GM12878 (cell line): ENCODE measurements at regions not wholly inside any gene's neighbourhood (a gene's known extent, or its start where the extent isn't known, plus 50 kb on each side); places are given as distances from the start of the nearest gene placed in this dataset.

Experiments used
- ATAC-seq: fragments of 200-7000 bp; cut with Tn5 transposase; 3 replicates; pipeline ENCODE4 v1.9.1; 2020; ENCODE audit warnings: mild to moderate bottlenecking, moderate library complexity
- BruUV-seq: library from RNA; stranded (reverse); fragments of 400-500 nt; replicated peaks from 2 replicates; lab custom pipeline; 2021; lab: Mats Ljungman, UMichigan
- CTCF ChIA-PET: fragments of 300-600 bp; sonication (Branson Sonifier 250); formaldehyde crosslinking; extraction: SDS; loops from one replicate; lab custom pipeline; 2021; ENCODE audit warnings: inconsistent platforms; lab: Yijun Ruan, JAX
- POLR2A ChIA-PET: fragments of 350-600 bp; formaldehyde crosslinking; extraction: SDS; loops from one replicate; lab custom pipeline; 2021; ENCODE audit warnings: inconsistent platforms; lab: Charles Lee
- RAD21 ChIA-PET: fragments of 300-600 bp; sonication (Branson Sonifier 250); formaldehyde crosslinking; loops from one replicate; lab custom pipeline; 2023; ENCODE audit warnings: antibody characterized with exemption; ENCODE audit not compliant: unreplicated experiment; lab: Charles Lee
- SMC1A ChIA-PET: fragments of 300-600 bp; sonication (Branson Sonifier 250); formaldehyde crosslinking; loops from one replicate; lab custom pipeline; 2023; ENCODE audit not compliant: unreplicated experiment, uncharacterized antibody; lab: Charles Lee
- DNase-seq: peaks from one replicate; pipeline ENCODE4 v3.0.0-alpha.2; 2011; ENCODE audit warnings: low read depth, low spot score
- FAIRE-seq: peaks from 3 replicates; lab custom pipeline; 2011; peaks lifted over from hg19 to GRCh38; lab: Jason Lieb, UNC
- H2AFZ ChIP-seq: 2 replicates; pipeline ENCODE4 v1.6.0; 2011; ENCODE audit warnings: low read depth, low read length, control low read depth; ENCODE audit not compliant: control insufficient read depth
- H3K27ac ChIP-seq: 2 replicates; pipeline ENCODE4 v1.5.1; 2011; ENCODE audit warnings: control low read depth; ENCODE audit not compliant: control insufficient read depth, insufficient read depth
- H3K27me3 ChIP-seq, 2 experiments: replicated peaks in 1 of 2; 2 replicates each; pipeline versions ENCODE4 v1.6.0 to v1.6.1; 2011; ENCODE audit warnings: low read length in 1 of 2; ENCODE audit not compliant: control insufficient read depth in 2 of 2, insufficient read depth in 2 of 2
- H3K36me3 ChIP-seq, 2 experiments: 2 replicates each; pipeline ENCODE4 v1.5.1; 2011; ENCODE audit warnings: low read length in 1 of 2; ENCODE audit not compliant: control insufficient read depth in 2 of 2, insufficient read depth in 2 of 2
- H3K4me1 ChIP-seq: 2 replicates; pipeline ENCODE4 v1.6.1; 2011; ENCODE audit warnings: mild to moderate bottlenecking, low read length, moderate library complexity, mixed read lengths; ENCODE audit not compliant: control insufficient read depth, insufficient read depth
- H3K4me2 ChIP-seq: 2 replicates; pipeline ENCODE4 v1.6.0; 2011; ENCODE audit warnings: control low read depth; ENCODE audit not compliant: control insufficient read depth, insufficient read depth
- H3K4me3 ChIP-seq: fragments of 200-600 bp; sonication (generic); 2 replicates; pipeline ENCODE4 v1.5.1; 2016
- H3K79me2 ChIP-seq: 2 replicates; pipeline ENCODE4 v1.6.0; 2011; ENCODE audit warnings: low read length; ENCODE audit not compliant: control insufficient read depth, insufficient read depth
- H3K9ac ChIP-seq: 2 replicates; pipeline ENCODE4 v1.8.0; 2011; ENCODE audit warnings: low read length, control low read depth, mixed read lengths; ENCODE audit not compliant: control insufficient read depth, insufficient read depth
- H3K9me3 ChIP-seq: replicated peaks from 3 replicates; pipeline ENCODE4 v1.5.1; 2011; ENCODE audit warnings: mild to moderate bottlenecking, low read length; ENCODE audit not compliant: control insufficient read depth, insufficient read depth
- H4K20me1 ChIP-seq: 2 replicates; pipeline ENCODE4 v1.6.0; 2011; ENCODE audit not compliant: control insufficient read depth, insufficient read depth
- CBFB ChIP-seq: IDR thresholded peaks from 2 replicates; pipeline ENCODE4 v1.6.1; 2016; ENCODE audit warnings: antibody characterized with exemption, low read depth
- E4F1 ChIP-seq: fragments of 450-650 bp; IDR thresholded peaks from 2 replicates; pipeline ENCODE4 v1.6.1; 2018; ENCODE audit warnings: borderline replicate concordance, mild to moderate bottlenecking; ENCODE audit not compliant: partially characterized antibody
- FOXK2 ChIP-seq: fragments of 450-650 bp; IDR thresholded peaks from 2 replicates; pipeline ENCODE4 v1.6.1; 2017; ENCODE audit warnings: mild to moderate bottlenecking, moderate library complexity
- LARP7 ChIP-seq: fragments of 450-650 bp; IDR thresholded peaks from 2 replicates; pipeline ENCODE4 v1.6.1; 2017; ENCODE audit warnings: mild to moderate bottlenecking
- MYB ChIP-seq: fragments of 150-350 bp; IDR thresholded peaks from 2 replicates; pipeline ENCODE4 v1.6.1; 2014; ENCODE audit warnings: mild to moderate bottlenecking, low read depth, low read length, borderline replicate concordance
- NFYA ChIP-seq: IDR thresholded peaks from 2 replicates; pipeline ENCODE4 v1.6.1; 2011; ENCODE audit warnings: low read depth, mild to moderate bottlenecking, low read length, improper control_type of control experiment, borderline replicate concordance
- PAX8 ChIP-seq: fragments of 450-650 bp; IDR thresholded peaks from 2 replicates; pipeline ENCODE4 v1.6.1; 2017; ENCODE audit warnings: mild to moderate bottlenecking, moderate library complexity
- RBBP5 ChIP-seq: fragments of 200-600 bp; sonication (generic); conservative IDR thresholded peaks from 2 replicates; pipeline ENCODE4 v1.6.1; 2016
- RCOR1 ChIP-seq: conservative IDR thresholded peaks from 2 replicates; pipeline ENCODE4 v1.6.1; 2012; ENCODE audit warnings: low read depth, low read length, improper control_type of control experiment
- SP1 ChIP-seq: IDR thresholded peaks from one replicate; pipeline ENCODE4 v1.6.1; 2011; ENCODE audit warnings: low read depth, low read length
- WGBS: methylation state at CpG from one replicate; pipeline ENCODE4 v1.1.6; 2016; ENCODE audit warnings: low lambda C conversion rate; ENCODE audit not compliant: insufficient replicate concordance, insufficient coverage; ENCODE audit errors: missing lambda C conversion rate; 5-methylcytosine and 5-hydroxymethylcytosine counted together
- in situ Hi-C: fragments of 300-500 bp; cut with MboI; formaldehyde crosslinking; loops from 9 replicates; pipeline ENCODE4 v1.14.3; 2018; ENCODE audit warnings: mixed read lengths
- intact Hi-C: fragments of 100-400 bp; cut with micrococcal nuclease; formaldehyde crosslinking; loops from one replicate; pipeline ENCODE4 v1.14.2; 2022; ENCODE audit not compliant: unreplicated experiment

- ChIA-PET RAD21 (no interaction called here), POLR2A (no interaction called here), SMC1A (no interaction called here), CTCF (no interaction called here)
- BruUV-seq = no TSS peak
- in situ Hi-C loops (no loop called here), intact Hi-C loops (no loop called here)
- Histone ChIP-seq H4K20me1 (no peaks in the 10 kb centered on the region), H3K9ac (no peak overlapping the region), H3K4me3 (no peak overlapping the region), H3K9me3 (no peaks in the 10 kb centered on the region), H3K27ac (no peak overlapping the region), H3K4me1 (no peaks in the 10 kb centered on the region), H2AFZ (no peak overlapping the region), H3K4me2 (no peak overlapping the region), H3K36me3 (no peaks in the 10 kb centered on the region), H3K79me2 (no peaks in the 10 kb centered on the region), H3K27me3 (no peaks in the 10 kb centered on the region)
- no peak for ATAC-seq
- no peak for DNase-seq
- 16% methylated on average over 2 of the region's 2 CpGs for WGBS
- no peak for FAIRE-seq
- TF ChIP-seq CBFB (no peak), PAX8 (no peak), RCOR1 (no peak), NFYA (no peak), RBBP5 (no peak), E4F1 (no peak), LARP7 (no peak), FOXK2 (no peak), MYB (no peak), SP1 (no peak)
Measured at GRCh38 chr16:54694651-54695050, 236.0 kb upstream of the IRX5 start.
